ENCODE measurements at regions not wholly inside any gene's neighbourhood (a gene's known extent, or its start where the extent isn't known, plus 50 kb on each side); places are given as distances from the start of the nearest gene placed in this dataset.
"Not testable (repeated sequence)": the region's sequence is repeated elsewhere in the genome, so short reads cannot be mapped to it uniquely, and the experiment has no call there.

- Mint-ChIP-seq H3K4me3 (no peak overlapping the region), H3K4me1 (ENCODE audit: low read depth) (no peaks in the 10 kb centered on the region), H3K27ac (no peak overlapping the region), H3K36me3 (ENCODE audit: low read depth) (no peaks in the 10 kb centered on the region), H3K9me3 (peaks cover 6% of the 10 kb centered on the region), H3K27me3 (ENCODE audit: low read depth) (no peaks in the 10 kb centered on the region)
- DNase-seq (ENCODE audit: low spot score), result no peak
Measured at GRCh38 chr9:30597608-30598007, 1786.8 kb upstream of the ACO1 start.

GRCh38 chr9:30605936-30606335 is 1778.5 kb upstream of the ACO1 start:
- DNase-seq (ENCODE audit: low spot score), result no peak
- H3K4me1 Mint-ChIP-seq (ENCODE audit: low read depth), result no peaks in the 10 kb centered on the region
- peaks cover 7% of the 10 kb centered on the region for H3K9me3 Mint-ChIP-seq
- no peak overlapping the region for H3K4me3 Mint-ChIP-seq
- no peaks in the 10 kb centered on the region for H3K27me3 Mint-ChIP-seq (ENCODE audit: low read depth)
- H3K36me3 Mint-ChIP-seq (ENCODE audit: low read depth), result no peaks in the 10 kb centered on the region
- no peak overlapping the region for H3K27ac Mint-ChIP-seq

- Mint-ChIP-seq H3K36me3 (ENCODE audit: low read depth) (no peaks in the 10 kb centered on the region), H3K4me3 (no peak overlapping the region), H3K27ac (no peak overlapping the region), H3K4me1 (ENCODE audit: low read depth) (no peaks in the 10 kb centered on the region), H3K9me3 (peaks cover 4% of the 10 kb centered on the region), H3K27me3 (ENCODE audit: low read depth) (no peaks in the 10 kb centered on the region)
- no peak for DNase-seq (ENCODE audit: low spot score)
Measured at GRCh38 chr9:30609713-30610112, 1774.7 kb upstream of the ACO1 start.

GRCh38 chr9:30616782-30617181 is 1767.7 kb upstream of the ACO1 start:
- not testable (repeated sequence) for H3K27ac Mint-ChIP-seq; H3K36me3 Mint-ChIP-seq (ENCODE audit: low read depth); H3K4me1 Mint-ChIP-seq (ENCODE audit: low read depth); H3K27me3 Mint-ChIP-seq (ENCODE audit: low read depth); DNase-seq (ENCODE audit: low spot score); H3K9me3 Mint-ChIP-seq; H3K4me3 Mint-ChIP-seq

GRCh38 chr9:30622561-30622960 is 1761.9 kb upstream of the ACO1 start:
- Mint-ChIP-seq H3K36me3 (ENCODE audit: low read depth) (no peaks in the 10 kb centered on the region), H3K27ac (no peak overlapping the region), H3K4me3 (no peak overlapping the region), H3K4me1 (ENCODE audit: low read depth) (no peaks in the 10 kb centered on the region), H3K27me3 (ENCODE audit: low read depth) (no peaks in the 10 kb centered on the region), H3K9me3 (peaks cover 6% of the 10 kb centered on the region)
- DNase-seq (ENCODE audit: low spot score), result no peak

- H3K27ac Mint-ChIP-seq, result no peak overlapping the region
- no peak overlapping the region for H3K4me3 Mint-ChIP-seq
- H3K36me3 Mint-ChIP-seq (ENCODE audit: low read depth), result no peaks in the 10 kb centered on the region
- DNase-seq (ENCODE audit: low spot score), result no peak
- no peaks in the 10 kb centered on the region for H3K27me3 Mint-ChIP-seq (ENCODE audit: low read depth)
- no peaks in the 10 kb centered on the region for H3K9me3 Mint-ChIP-seq
- no peaks in the 10 kb centered on the region for H3K4me1 Mint-ChIP-seq (ENCODE audit: low read depth)
Measured at GRCh38 chr9:30628915-30629567, 1755.4 kb upstream of the ACO1 start.

GRCh38 chr9:30630459-30630858 is 1754.0 kb upstream of the ACO1 start:
- Mint-ChIP-seq H3K27me3 (ENCODE audit: low read depth) (no peaks in the 10 kb centered on the region), H3K4me1 (ENCODE audit: low read depth) (no peaks in the 10 kb centered on the region), H3K27ac (no peak overlapping the region), H3K9me3 (no peaks in the 10 kb centered on the region), H3K36me3 (ENCODE audit: low read depth) (no peaks in the 10 kb centered on the region), H3K4me3 (no peak overlapping the region)
- DNase-seq (ENCODE audit: low spot score), result no peak

- not testable (repeated sequence) for H3K4me1 Mint-ChIP-seq (ENCODE audit: low read depth); H3K27ac Mint-ChIP-seq; H3K4me3 Mint-ChIP-seq; DNase-seq (ENCODE audit: low spot score); H3K36me3 Mint-ChIP-seq (ENCODE audit: low read depth); H3K27me3 Mint-ChIP-seq (ENCODE audit: low read depth)
- peaks cover 17% of the 10 kb centered on the region for H3K9me3 Mint-ChIP-seq
Measured at GRCh38 chr9:30646639-30647038, 1737.8 kb upstream of the ACO1 start.

- Mint-ChIP-seq H3K4me3 (no peak overlapping the region), H3K9me3 (no peaks in the 10 kb centered on the region), H3K36me3 (ENCODE audit: low read depth) (no peaks in the 10 kb centered on the region), H3K27me3 (ENCODE audit: low read depth) (no peaks in the 10 kb centered on the region), H3K4me1 (ENCODE audit: low read depth) (no peaks in the 10 kb centered on the region), H3K27ac (no peak overlapping the region)
- no peak for DNase-seq (ENCODE audit: low spot score)
Measured at GRCh38 chr9:30661925-30662324, 1722.5 kb upstream of the ACO1 start.

- Mint-ChIP-seq H3K9me3 (no peaks in the 10 kb centered on the region), H3K4me3 (no peak overlapping the region), H3K4me1 (ENCODE audit: low read depth) (no peaks in the 10 kb centered on the region), H3K36me3 (ENCODE audit: low read depth) (no peaks in the 10 kb centered on the region), H3K27me3 (ENCODE audit: low read depth) (no peaks in the 10 kb centered on the region), H3K27ac (no peak overlapping the region)
- DNase-seq (ENCODE audit: low spot score), result no peak
Measured at GRCh38 chr9:30670805-30671562, 1713.5 kb upstream of the ACO1 start.

- Mint-ChIP-seq H3K27me3 (ENCODE audit: low read depth) (no peaks in the 10 kb centered on the region), H3K4me1 (ENCODE audit: low read depth) (no peaks in the 10 kb centered on the region), H3K27ac (no peak overlapping the region), H3K9me3 (no peaks in the 10 kb centered on the region), H3K36me3 (ENCODE audit: low read depth) (no peaks in the 10 kb centered on the region), H3K4me3 (no peak overlapping the region)
- no peak for DNase-seq (ENCODE audit: low spot score)
Measured at GRCh38 chr9:30673132-30673531, 1711.3 kb upstream of the ACO1 start.

- Mint-ChIP-seq H3K27me3 (ENCODE audit: low read depth) (no peaks in the 10 kb centered on the region), H3K4me3 (no peak overlapping the region), H3K27ac (no peak overlapping the region), H3K4me1 (ENCODE audit: low read depth) (no peaks in the 10 kb centered on the region), H3K9me3 (peaks cover 5% of the 10 kb centered on the region), H3K36me3 (ENCODE audit: low read depth) (no peaks in the 10 kb centered on the region)
- no peak for DNase-seq (ENCODE audit: low spot score)
Measured at GRCh38 chr9:30676651-30677050, 1707.8 kb upstream of the ACO1 start.

GRCh38 chr9:30677221-30677620 is 1707.2 kb upstream of the ACO1 start:
- Mint-ChIP-seq H3K27me3 (ENCODE audit: low read depth) (no peaks in the 10 kb centered on the region), H3K4me3 (no peak overlapping the region), H3K36me3 (ENCODE audit: low read depth) (no peaks in the 10 kb centered on the region), H3K27ac (no peak overlapping the region), H3K4me1 (ENCODE audit: low read depth) (no peaks in the 10 kb centered on the region), H3K9me3 (peaks cover 5% of the 10 kb centered on the region)
- no peak for DNase-seq (ENCODE audit: low spot score)

GRCh38 chr9:30688801-30689200 is 1695.6 kb upstream of the ACO1 start:
- Mint-ChIP-seq H3K9me3 (peaks cover 9% of the 10 kb centered on the region), H3K27me3 (ENCODE audit: low read depth) (no peaks in the 10 kb centered on the region), H3K4me3 (no peak overlapping the region), H3K4me1 (ENCODE audit: low read depth) (no peaks in the 10 kb centered on the region), H3K27ac (no peak overlapping the region), H3K36me3 (ENCODE audit: low read depth) (no peaks in the 10 kb centered on the region)
- no peak for DNase-seq (ENCODE audit: low spot score)

- no peaks in the 10 kb centered on the region for H3K9me3 Mint-ChIP-seq
- H3K27me3 Mint-ChIP-seq (ENCODE audit: low read depth), result no peaks in the 10 kb centered on the region
- H3K4me1 Mint-ChIP-seq (ENCODE audit: low read depth), result no peaks in the 10 kb centered on the region
- no peak for DNase-seq (ENCODE audit: low spot score)
- no peaks in the 10 kb centered on the region for H3K36me3 Mint-ChIP-seq (ENCODE audit: low read depth)
- no peak overlapping the region for H3K4me3 Mint-ChIP-seq
- no peak overlapping the region for H3K27ac Mint-ChIP-seq
Measured at GRCh38 chr9:30697958-30698357, 1686.5 kb upstream of the ACO1 start.

Measured in T-helper 2 cell treated with Interferon-gamma antibody and Interleukin-4, amounts not matched to agents 5 μg/mL and 100 μg/mL, for 36 hours (primary cell).